ENCODE measurements at regions not wholly inside any gene's neighbourhood (a gene's known extent, or its start where the extent isn't known, plus 50 kb on each side); places are given as distances from the start of the nearest gene placed in this dataset.

- TF ChIP-seq CTCF (conservative IDR thresholded peaks at IDR 0.05; ENCODE audit: low read depth, low read length), result no peak
- TF ChIP-seq EZH2 (IDR thresholded peaks at IDR 0.05; ENCODE audit: low read length, unreplicated experiment), result no peak
Observed at GRCh38 chr1:67894981-67895735, 61.9 kb upstream of the GNG12 start.

All from PC-3 (cell line).